ENCODE measurements at regions not wholly inside any gene's neighbourhood (a gene's known extent, or its start where the extent isn't known, plus 50 kb on each side); places are given as distances from the start of the nearest gene placed in this dataset.

- no peak for FAIRE-seq
Observed at GRCh38 chr1:8267307-8267706, 50.6 kb upstream of the SLC45A1 start.

GRCh38 chr1:8266436-8267165 is 51.3 kb upstream of the SLC45A1 start:
- DNase-seq (ENCODE audit: low spot score) (no peak), FAIRE-seq (peak; percentile 68)

More at GRCh38 chr1:8267307-8267706, 50.6 kb upstream of the SLC45A1 start:
- DNase-seq (ENCODE audit: low spot score): no peak

DNA sequence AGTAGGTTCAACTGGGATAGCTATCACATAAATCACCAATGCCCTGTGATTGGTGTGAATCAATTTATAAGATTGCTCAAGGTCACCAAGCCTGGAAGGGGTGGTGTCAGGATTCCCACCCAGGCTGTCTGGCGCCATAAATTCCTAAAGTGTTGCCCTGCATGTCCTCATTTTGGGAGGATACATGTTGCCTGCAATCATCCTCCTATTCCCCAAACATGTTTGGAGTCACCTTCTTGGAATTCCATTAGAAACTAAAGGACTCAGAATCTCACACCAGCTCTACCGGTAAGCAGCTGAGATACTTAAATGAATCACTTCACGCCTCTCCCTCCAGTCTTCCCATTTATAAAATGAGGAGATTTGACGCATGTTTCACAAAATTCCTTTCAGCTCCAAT is 54.1 kb upstream of the SLC45A1 start:
- FAIRE-seq: no peak
- DNase-seq (ENCODE audit: low spot score): no peak

GRCh38 chr1:8261398-8261762 is 56.5 kb upstream of the SLC45A1 start:
- no peak for DNase-seq (ENCODE audit: low spot score)
- FAIRE-seq: no peak

DNA sequence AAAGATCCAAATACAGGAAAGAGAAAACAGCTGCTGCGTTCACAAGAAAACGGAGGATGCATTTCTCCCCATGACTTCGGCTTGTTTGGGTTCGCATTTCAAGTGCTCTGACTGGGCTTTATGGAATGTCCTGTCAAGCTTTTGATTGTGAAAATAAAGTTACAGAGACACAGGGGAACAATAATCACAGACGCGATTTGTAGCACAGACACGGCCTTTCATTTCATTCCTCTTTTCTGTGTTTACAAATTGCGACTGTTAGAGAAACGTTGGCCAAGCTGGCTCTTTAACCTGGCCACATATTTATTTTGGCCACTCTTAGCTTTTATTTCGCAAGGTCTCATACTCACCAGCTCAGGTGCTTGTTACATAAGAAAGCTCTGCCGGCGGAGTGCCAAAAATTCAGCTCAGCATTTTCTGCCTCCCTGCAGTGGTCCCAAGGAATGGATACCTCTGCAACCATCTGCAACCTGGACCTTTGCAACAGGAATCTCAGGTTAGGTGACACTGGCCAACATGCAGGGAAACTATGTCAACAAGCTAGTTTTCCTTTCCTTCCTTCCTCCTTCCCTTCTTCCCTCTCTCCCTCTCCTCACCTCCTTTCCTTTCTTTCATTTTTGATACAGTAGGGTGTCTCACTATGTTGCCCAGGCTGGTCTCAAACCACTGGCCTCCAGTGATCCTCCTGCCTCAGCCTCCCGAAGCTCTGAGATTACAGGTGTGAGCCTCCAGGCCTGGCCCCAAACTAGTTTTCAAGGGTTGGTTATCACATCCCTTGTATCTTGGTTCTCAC is 58.2 kb upstream of the SLC45A1 start:
- FAIRE-seq (no peak), DNase-seq (ENCODE audit: low spot score) (no peak)

GRCh38 chr1:8257621-8258020 is 60.3 kb upstream of the SLC45A1 start:
- FAIRE-seq (no peak), DNase-seq (ENCODE audit: low spot score) (no peak)

- DNase-seq (ENCODE audit: low spot score) (no peak), FAIRE-seq (no peak)
Observed at GRCh38 chr1:8256321-8256720, 61.6 kb upstream of the SLC45A1 start.

GRCh38 chr1:8255712-8256111 is 62.2 kb upstream of the SLC45A1 start:
- no peak for FAIRE-seq

GRCh38 chr1:8252266-8252951 is 65.5 kb upstream of the SLC45A1 start:
- FAIRE-seq (no peak), DNase-seq (ENCODE audit: low spot score) (no peak)

More at GRCh38 chr1:8255712-8256111, 62.2 kb upstream of the SLC45A1 start:
- DNase-seq (ENCODE audit: low spot score): no peak

DNA sequence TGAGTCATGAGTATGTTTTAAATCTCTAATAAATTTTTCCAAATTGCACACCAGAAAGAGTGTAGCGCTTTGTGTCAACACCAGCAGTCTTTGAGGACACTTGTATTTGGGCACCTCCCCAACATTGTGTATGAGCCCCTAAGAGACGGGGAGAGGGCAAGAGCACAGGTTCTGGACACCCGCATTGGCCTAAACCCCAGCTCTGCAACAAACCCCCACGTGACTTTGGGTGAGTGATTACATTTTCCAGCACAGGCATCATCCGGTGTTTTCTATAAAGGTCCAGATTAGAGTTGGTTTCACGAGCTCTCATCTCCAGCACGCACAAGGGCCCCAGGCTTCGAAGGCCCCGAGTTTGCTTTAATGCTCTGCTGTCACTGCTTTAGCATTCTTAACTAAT is 66.3 kb upstream of the SLC45A1 start:
- FAIRE-seq (no peak), DNase-seq (ENCODE audit: low spot score) (no peak)

DNA sequence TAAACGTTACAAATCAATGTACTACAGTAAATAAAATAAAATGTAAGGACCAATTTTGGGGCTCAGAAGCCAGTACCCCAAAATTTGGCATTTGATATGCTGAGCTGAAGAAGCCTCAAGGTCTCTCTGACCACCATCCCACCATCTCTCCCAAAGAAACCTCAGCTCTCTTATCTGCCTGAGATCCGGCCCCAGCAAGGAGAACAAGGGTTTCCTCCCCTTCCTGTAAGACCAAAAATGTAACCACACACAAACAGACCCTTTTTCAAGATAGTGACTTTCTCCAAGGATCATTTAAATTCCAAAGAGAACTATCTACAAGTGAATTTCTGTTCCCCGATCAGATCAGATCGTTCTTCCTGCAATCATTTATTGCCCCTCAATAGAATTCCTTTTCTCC is 68.1 kb upstream of the SLC45A1 start:
- DNase-seq (ENCODE audit: low spot score) (no peak), FAIRE-seq (no peak)

DNA sequence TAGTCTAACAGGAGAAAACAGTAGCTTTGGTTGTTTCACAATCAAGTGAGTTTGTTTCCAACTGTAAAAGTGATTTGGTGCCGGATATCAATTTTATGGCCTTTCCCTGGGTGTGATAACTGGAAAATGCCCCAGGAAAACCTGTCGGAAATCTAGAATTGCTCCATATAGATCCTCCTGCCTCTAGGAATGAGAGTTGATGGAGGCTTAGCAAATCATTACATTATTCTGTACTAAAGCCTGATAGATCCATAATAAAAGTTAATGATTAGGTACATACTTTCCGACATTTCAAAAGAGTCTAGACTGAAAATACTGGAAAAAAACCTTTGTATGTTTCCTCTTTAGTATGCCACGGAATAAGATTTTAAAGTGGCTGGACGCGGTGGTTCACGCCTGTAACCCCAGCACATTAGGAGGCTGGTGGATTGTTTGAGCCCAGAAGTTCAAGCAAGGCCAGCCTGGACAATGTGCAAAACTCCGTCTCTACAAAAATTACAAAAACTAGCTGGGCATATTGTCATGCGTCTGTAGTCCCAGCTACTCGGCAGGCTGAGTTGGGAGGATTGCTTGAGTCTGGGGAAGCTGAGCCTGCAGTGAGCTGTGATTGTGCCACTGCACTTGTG is 70.0 kb upstream of the SLC45A1 start:
- DNase-seq (ENCODE audit: low spot score): no peak
- FAIRE-seq: no peak

DNA sequence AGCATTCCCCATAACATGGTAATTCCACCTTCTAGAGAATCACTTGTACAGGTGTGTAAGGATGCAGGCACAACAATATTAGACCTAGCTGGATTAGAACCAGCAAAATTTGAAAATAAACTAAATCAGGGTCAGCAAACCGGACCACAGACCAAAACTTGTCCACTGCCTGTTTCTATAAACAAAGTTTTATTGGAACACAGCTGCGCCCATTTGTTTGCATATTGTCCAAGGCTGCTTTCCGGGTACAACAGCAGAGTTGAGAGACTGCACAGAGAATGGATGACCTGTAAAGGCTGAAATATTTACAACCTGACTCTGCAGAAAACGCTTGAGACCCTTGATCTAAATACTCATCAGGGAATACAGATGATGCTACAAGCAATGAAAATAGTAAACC is 73.6 kb upstream of the SLC45A1 start:
- DNase-seq (ENCODE audit: low spot score) (no peak), FAIRE-seq (no peak)

- no peak for FAIRE-seq
- DNase-seq (ENCODE audit: low spot score): no peak
Observed at GRCh38 chr1:8242498-8242897, 75.4 kb upstream of the SLC45A1 start.

- FAIRE-seq (no peak), DNase-seq (ENCODE audit: low spot score) (no peak)
Observed at GRCh38 chr1:8241417-8242014, 76.4 kb upstream of the SLC45A1 start.

DNA sequence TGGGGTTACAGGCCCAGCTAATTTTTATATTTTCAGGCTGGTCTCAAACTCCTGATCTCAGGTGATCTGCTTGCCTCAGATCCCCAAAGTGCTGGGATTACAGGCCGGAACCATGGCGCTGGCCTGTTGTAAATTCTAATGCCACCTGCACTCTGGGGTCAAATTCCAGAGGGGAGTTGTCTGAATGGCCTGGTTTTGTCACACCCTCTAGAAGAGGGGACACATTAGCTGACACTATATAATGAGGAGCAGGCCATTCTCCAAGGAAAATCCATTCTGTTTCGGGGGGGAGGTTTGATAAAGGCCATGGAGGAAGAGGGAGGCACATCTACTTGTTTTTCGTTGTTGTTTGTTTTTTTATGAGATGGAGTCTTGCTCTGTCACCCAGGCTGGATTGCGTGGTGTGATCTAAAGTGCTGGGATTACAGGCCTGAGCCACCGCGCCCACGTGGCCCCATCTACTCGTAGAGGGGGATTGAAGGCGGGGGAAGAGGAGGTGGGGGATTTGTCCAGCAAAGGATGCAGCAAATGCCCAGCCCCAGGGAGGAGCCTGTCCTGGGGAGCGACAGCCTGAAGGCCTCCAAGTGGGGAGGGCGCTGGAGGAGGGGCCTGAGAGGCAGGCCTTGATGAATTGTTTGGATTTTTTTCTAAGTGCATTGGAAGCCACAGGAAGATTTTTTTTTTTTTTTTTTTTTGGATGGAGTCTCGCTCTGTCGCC is 78.4 kb upstream of the SLC45A1 start:
- FAIRE-seq (no peak), DNase-seq (ENCODE audit: low spot score) (no peak)

- peak; percentile 32 for DNase-seq (ENCODE audit: low spot score)
- FAIRE-seq: no peak
Observed at GRCh38 chr1:8239039-8239305, 78.9 kb upstream of the SLC45A1 start.

- FAIRE-seq (peak; percentile 67), DNase-seq (ENCODE audit: low spot score) (peak; percentile 86)
Observed at GRCh38 chr1:8238141-8239038, 79.5 kb upstream of the SLC45A1 start.

DNA sequence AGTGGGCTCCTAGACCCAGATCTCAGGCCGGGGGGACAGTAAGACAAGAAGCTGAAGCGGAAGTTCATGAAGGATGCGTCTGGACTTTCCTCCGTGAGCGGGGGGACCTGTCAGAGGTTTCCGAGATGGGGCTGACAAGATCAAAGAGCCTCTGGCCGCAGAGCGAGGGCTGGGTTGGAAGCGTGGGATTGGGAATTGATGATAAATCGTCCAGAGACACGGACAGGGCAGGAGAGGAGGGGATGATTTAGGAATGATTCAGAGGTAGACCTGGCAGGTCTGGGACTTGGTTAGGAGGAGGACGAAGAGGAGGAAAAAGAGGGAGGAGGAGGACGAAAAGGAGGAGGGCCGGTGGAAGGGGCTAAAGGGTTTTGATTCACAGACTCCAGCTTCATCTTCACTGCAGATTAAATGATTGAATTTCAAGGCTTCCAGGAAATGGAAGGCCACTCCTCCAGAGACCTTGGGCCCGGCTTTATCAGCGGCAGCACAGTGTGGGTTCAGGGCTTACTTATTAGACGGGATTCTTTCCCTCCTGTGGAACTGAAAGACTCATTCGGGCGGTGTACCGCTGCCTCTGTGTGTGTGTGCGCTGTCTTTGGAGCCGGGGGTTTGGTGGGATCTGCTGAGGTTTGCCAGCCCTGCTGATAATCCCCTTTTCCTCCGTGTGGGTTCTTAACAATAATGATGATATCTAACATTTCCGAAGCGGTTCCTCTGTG is 85.7 kb upstream of the SLC45A1 start:
- DNase-seq (ENCODE audit: low spot score) (no peak), FAIRE-seq (no peak)

DNA sequence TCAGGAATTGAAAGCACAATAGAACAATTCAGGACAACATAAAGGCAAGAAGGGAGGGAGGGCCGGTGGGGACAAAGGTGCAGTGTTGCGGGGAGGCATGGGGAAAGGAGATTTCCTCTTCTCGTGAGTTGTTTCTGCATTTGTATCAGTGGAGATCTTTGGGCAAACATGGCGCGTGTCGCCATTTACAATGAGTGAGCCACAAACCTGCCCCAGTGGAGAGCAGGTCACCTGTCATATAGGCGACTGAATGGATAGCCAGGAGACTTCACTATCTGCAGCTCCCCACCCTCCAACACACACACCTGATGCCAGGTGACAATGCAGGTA is 87.7 kb upstream of the SLC45A1 start:
- no peak for FAIRE-seq
- DNase-seq (ENCODE audit: low spot score): no peak
